H1 (cell line): ENCODE measurements at regions not wholly inside any gene's neighbourhood (a gene's known extent, or its start where the extent isn't known, plus 50 kb on each side); places are given as distances from the start of the nearest gene placed in this dataset.

ENCODE experiments used
- ASH2L ChIP-seq: fragments of 200-600, 300-600 bp; sonication (generic); IDR thresholded peaks from one replicate; pipeline ENCODE4 v1.7.1; 2017; ENCODE audit warnings: low read length
- CTBP2 ChIP-seq: IDR thresholded peaks from 2 replicates; pipeline ENCODE4 v1.7.0; 2011; ENCODE audit warnings: borderline replicate concordance, mild to moderate bottlenecking, moderate library complexity, mixed read lengths, low read length; ENCODE audit not compliant: insufficient read depth, insufficient read length
- EZH2 ChIP-seq: fragments of 200-600 bp; sonication (generic); IDR thresholded peaks from 2 replicates; pipeline ENCODE4 v1.7.1; 2012; ENCODE audit warnings: low read depth, mild to moderate bottlenecking, moderate library complexity, low read length, inconsistent platforms; ENCODE audit not compliant: severe bottlenecking
- HDAC2 ChIP-seq, 2 experiments: fragments of 300-600 bp in 1 of 2; sonication (generic) in 1 of 2; IDR thresholded peaks; 2 replicates each; pipeline ENCODE4 v1.6.1; 2011 to 2012; ENCODE audit warnings: low read depth in 2 of 2, low read length in 2 of 2, mild to moderate bottlenecking in 2 of 2, moderate library complexity in 2 of 2, borderline replicate concordance in 1 of 2, inconsistent platforms in 1 of 2
- MAX ChIP-seq: IDR thresholded peaks from 2 replicates; pipeline ENCODE4 v1.6.1; 2012; ENCODE audit warnings: inconsistent platforms
- NRF1 ChIP-seq: IDR thresholded peaks from 2 replicates; pipeline ENCODE4 v1.6.1; 2011; ENCODE audit warnings: mild to moderate bottlenecking, low read depth, low read length, improper control_type of control experiment
- POLR2A ChIP-seq, 2 experiments: IDR thresholded peaks; 1 replicate in 1 of 2; 2 replicates in 1 of 2; pipeline ENCODE4 v1.6.1; 2011; ENCODE audit warnings: low read depth in 2 of 2, low read length in 2 of 2, mild to moderate bottlenecking in 2 of 2; ENCODE audit errors: control extremely low read depth in 1 of 2
- SIX5 ChIP-seq: IDR thresholded peaks from 2 replicates; pipeline ENCODE4 v1.6.1; 2011; ENCODE audit warnings: mild to moderate bottlenecking, low read depth, low read length
- TAF1 ChIP-seq: IDR thresholded peaks from 2 replicates; pipeline ENCODE4 v1.6.1; 2011; ENCODE audit warnings: mild to moderate bottlenecking, low read depth, low read length
- USF2 ChIP-seq: IDR thresholded peaks from 2 replicates; pipeline ENCODE4 v1.6.1; 2011; ENCODE audit warnings: low read length, improper control_type of control experiment
- YY1 ChIP-seq: IDR thresholded peaks from 2 replicates; pipeline ENCODE4 v1.6.1; 2011; ENCODE audit warnings: low read depth, mild to moderate bottlenecking, low read length
- TF ChIP-seq, protein P1 (sequence below), 3 experiments: IDR thresholded peaks; 1 replicate in 2 of 3; 2 replicates in 1 of 3; pipeline versions ENCODE4 v1.5.1 to v1.6.1; 2011; ENCODE audit warnings: low read length in 3 of 3, mild to moderate bottlenecking in 3 of 3, inconsistent platforms in 2 of 3, low read depth in 1 of 3, moderate library complexity in 1 of 3; ENCODE audit not compliant: insufficient read depth in 1 of 3; ENCODE audit errors: control extremely low read depth in 1 of 3
- TF ChIP-seq, protein P2 (sequence below): IDR thresholded peaks from 2 replicates; pipeline ENCODE4 v1.6.1; 2011; ENCODE audit warnings: low read depth, mild to moderate bottlenecking, low read length; ENCODE audit not compliant: insufficient read depth

DNA sequence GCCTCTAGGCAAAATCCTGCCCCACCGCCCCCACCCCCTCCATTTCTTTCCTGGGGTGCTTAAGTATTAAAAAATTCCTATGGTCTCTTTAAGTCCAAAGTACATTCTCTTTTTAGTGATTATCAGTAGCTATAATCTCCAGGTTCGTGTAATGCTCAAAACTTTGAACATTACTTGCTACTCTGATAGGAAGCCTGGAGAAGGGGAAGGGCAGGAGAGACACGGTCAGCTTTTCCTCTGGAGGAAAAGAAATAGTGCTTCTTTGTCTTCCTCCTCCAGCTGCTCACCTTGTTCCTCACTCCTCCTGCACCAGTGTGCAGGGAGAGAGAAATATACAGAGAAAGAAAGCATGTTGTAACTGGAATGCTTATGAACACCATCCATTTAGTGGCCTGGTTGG lies 80.4 kb downstream of the PPP1R2C start:
- TF ChIP-seq YY1 (no peak), NRF1 (no peak), POLR2A (IDR thresholded peaks at IDR 0.05; ENCODE audit: control extremely low read depth in 1 of 2, low read depth in 2 of 2, low read length in 2 of 2) (no peak), HDAC2 (IDR thresholded peaks at IDR 0.05; ENCODE audit: borderline replicate concordance in 1 of 2, low read depth in 2 of 2, low read length in 2 of 2) (no peak), CTBP2 (no peak), MAX (no peak), SIX5 (no peak), USF2 (no peak), EZH2 (no peak), TAF1 (no peak), ASH2L (no peak)
- TF ChIP-seq, protein P1, sequence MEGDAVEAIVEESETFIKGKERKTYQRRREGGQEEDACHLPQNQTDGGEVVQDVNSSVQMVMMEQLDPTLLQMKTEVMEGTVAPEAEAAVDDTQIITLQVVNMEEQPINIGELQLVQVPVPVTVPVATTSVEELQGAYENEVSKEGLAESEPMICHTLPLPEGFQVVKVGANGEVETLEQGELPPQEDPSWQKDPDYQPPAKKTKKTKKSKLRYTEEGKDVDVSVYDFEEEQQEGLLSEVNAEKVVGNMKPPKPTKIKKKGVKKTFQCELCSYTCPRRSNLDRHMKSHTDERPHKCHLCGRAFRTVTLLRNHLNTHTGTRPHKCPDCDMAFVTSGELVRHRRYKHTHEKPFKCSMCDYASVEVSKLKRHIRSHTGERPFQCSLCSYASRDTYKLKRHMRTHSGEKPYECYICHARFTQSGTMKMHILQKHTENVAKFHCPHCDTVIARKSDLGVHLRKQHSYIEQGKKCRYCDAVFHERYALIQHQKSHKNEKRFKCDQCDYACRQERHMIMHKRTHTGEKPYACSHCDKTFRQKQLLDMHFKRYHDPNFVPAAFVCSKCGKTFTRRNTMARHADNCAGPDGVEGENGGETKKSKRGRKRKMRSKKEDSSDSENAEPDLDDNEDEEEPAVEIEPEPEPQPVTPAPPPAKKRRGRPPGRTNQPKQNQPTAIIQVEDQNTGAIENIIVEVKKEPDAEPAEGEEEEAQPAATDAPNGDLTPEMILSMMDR (IDR thresholded peaks at IDR 0.05; ENCODE audit: control extremely low read depth in 1 of 3, insufficient read depth in 1 of 3, low read depth in 1 of 3, low read length in 3 of 3): no peak
- TF ChIP-seq, protein P2, sequence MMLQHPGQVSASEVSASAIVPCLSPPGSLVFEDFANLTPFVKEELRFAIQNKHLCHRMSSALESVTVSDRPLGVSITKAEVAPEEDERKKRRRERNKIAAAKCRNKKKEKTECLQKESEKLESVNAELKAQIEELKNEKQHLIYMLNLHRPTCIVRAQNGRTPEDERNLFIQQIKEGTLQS: no peak
